ENCODE measurements at regions not wholly inside any gene's neighbourhood (a gene's known extent, or its start where the extent isn't known, plus 50 kb on each side); places are given as distances from the start of the nearest gene placed in this dataset.
A peak's percentile ranks its signal among the peaks of the same experiment; 100 is the strongest.
"Not testable (repeated sequence)": the region's sequence is repeated elsewhere in the genome, so short reads cannot be mapped to it uniquely, and the experiment has no call there.

- DNase-seq = not testable (repeated sequence)
Observed at GRCh38 chrX:3828378-3829040, 115.1 kb upstream of the PRKX start.

GRCh38 chrX:3824008-3824407, 110.6 kb upstream of the PRKX start:
- not testable (repeated sequence) for DNase-seq

- DNase-seq = peak; percentile 81
Observed at GRCh38 chrX:3820167-3820566, 106.7 kb upstream of the PRKX start.

- DNase-seq = not testable (repeated sequence)
Observed at GRCh38 chrX:3817480-3817879, 104.0 kb upstream of the PRKX start.

GRCh38 chrX:3815896-3816664, 102.6 kb upstream of the PRKX start:
- peak; percentile 33 for DNase-seq

GRCh38 chrX:3811331-3812311, 98.2 kb upstream of the PRKX start:
- DNase-seq = peak; percentile 38

- no peak for DNase-seq
Observed at GRCh38 chrX:3807906-3808305, 94.5 kb upstream of the PRKX start.

GRCh38 chrX:3806630-3807029, 93.2 kb upstream of the PRKX start:
- DNase-seq = no peak

GRCh38 chrX:3803713-3804112, 90.3 kb upstream of the PRKX start:
- no peak for DNase-seq

GRCh38 chrX:3803305-3803704, 89.9 kb upstream of the PRKX start:
- no peak for DNase-seq

- not testable (repeated sequence) for DNase-seq
Observed at GRCh38 chrX:3795411-3795810, 82.0 kb upstream of the PRKX start.

GRCh38 chrX:3791449-3791848, 78.0 kb upstream of the PRKX start:
- DNase-seq = no peak

GRCh38 chrX:3788494-3789233, 75.2 kb upstream of the PRKX start:
- DNase-seq = no peak

- no peak for DNase-seq
Observed at GRCh38 chrX:3787856-3788255, 74.4 kb upstream of the PRKX start.

- not testable (repeated sequence) for DNase-seq
Observed at GRCh38 chrX:3785822-3786221, 72.4 kb upstream of the PRKX start.

- DNase-seq = no peak
Observed at GRCh38 chrX:3780564-3780963, 67.1 kb upstream of the PRKX start.

GRCh38 chrX:3779546-3779945, 66.1 kb upstream of the PRKX start:
- DNase-seq = no peak

GRCh38 chrX:3777416-3777815, 64.0 kb upstream of the PRKX start:
- DNase-seq = no peak

GRCh38 chrX:3771766-3772165, 58.3 kb upstream of the PRKX start:
- DNase-seq = no peak

GRCh38 chrX:3768881-3769280, 55.4 kb upstream of the PRKX start:
- DNase-seq = no peak
